Frontal cortex (tissue), 3 donors: ENCODE measurements at regions not wholly inside any gene's neighbourhood (a gene's known extent, or its start where the extent isn't known, plus 50 kb on each side); places are given as distances from the start of the nearest gene placed in this dataset.

Experiments used
- DNase-seq, 2 donors: peaks; one replicate each; pipeline ENCODE4 v3.0.0; 2012; ENCODE audit warnings: low spot score in 2 of 2
- FAIRE-seq: peaks from 2 replicates; lab custom pipeline; 2012; peaks lifted over from hg19 to GRCh38; lab: Jason Lieb, UNC
- donor health status: control.
- donor health status: control.
- donor health status: control.

DNA sequence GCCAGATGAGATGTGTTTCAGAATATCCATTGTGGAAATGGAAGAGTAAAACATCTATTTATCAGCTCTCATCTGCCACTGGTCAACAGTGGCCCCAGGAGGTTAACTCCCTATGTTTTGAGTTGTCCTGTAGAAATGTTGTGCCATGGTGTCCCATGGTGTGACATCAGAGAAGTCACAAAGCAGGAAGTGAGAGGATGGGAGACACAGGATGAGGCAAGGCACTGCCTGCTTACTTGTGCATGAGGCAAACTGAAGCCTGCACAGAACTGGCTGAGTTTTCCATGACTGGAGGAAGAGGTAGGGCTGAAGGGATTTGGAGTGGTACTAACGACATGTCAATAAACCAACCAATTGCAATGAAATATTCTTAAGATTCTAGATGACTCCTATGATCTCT, 131.5 kb upstream of the ZNF644 start:
- no peak for DNase-seq
- no peak for FAIRE-seq

DNA sequence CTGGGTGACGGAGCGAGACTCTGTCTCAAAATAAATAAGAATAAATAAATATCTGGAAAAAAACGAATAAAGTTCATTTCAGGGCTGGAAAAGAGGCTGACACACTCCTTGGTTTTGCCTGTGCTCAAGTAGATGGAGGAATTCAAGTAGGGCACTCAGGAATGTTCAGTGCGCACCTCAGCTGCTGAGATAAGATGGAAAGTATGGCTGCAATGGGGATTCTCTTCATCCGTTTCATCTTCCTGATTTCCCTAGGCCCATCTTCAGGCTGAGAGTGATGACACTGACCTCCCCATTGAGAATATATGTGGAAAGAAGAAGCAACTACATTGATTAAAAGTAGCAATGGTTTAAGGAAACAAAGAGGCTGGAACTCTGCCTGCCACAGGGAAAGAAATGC, 130.5 kb upstream of the ZNF644 start:
- FAIRE-seq (no peak), DNase-seq (no peak)

DNA sequence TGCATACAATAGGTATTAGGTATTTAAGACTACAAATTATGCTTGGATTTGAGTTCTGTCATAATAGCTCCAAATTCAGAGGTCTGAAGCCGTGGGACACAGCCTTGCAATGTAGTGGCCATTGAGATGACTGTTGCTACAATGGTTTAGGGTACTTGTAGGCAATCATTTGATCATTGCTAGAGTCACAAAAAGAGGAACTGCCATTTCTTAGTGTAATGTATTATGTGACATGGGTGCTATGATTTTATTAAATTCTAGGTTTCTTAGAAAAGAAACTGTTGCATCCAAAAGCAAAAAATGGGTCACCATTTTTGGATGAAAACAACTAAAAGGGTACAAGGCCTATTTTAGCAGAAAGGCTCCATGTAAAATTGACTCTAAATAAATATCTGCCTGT, 129.9 kb upstream of the ZNF644 start:
- DNase-seq (no peak), FAIRE-seq (no peak)

DNA sequence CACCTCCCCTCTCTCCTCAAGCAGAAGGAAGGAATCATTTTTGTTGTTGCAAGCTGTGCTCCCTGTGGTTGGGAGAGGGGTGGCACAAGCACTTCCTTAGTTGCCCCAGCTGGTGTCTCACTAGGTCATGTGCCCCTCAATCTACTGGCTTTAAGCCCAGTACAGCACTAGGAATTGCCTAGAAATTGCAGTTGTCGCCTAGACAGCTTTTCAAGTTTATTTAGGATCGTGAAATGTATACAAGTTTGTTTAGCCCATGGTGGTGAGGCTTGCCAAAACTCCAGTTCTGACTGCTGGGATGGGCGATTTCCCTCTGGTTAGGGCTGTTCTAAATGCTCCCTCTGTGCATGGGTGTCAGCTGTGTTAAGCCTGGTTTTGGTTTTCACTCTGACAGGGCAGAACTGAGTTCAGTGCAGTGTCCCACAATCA, 126.8 kb upstream of the ZNF644 start:
- no peak for FAIRE-seq
- no peak for DNase-seq

DNA sequence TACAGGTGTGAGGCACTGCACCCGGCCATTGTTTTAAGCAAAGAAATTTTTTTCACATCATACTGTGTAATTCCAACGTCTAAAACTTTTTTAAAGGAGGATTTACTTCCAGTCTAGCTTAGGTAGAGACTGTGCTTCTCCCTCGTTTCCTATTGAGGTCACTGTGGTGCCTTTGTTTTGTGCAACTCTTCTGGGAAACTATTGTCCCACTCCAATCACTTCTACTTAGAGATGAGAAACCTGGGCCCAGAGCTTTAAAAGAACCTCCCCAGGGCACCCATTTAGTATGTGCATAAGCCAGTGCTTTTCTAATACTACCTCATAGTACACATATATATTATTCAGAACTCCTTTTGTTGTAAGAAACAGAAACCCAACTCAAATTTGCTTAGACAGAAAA, 120.0 kb upstream of the ZNF644 start:
- FAIRE-seq (no peak), DNase-seq (no peak)

DNA sequence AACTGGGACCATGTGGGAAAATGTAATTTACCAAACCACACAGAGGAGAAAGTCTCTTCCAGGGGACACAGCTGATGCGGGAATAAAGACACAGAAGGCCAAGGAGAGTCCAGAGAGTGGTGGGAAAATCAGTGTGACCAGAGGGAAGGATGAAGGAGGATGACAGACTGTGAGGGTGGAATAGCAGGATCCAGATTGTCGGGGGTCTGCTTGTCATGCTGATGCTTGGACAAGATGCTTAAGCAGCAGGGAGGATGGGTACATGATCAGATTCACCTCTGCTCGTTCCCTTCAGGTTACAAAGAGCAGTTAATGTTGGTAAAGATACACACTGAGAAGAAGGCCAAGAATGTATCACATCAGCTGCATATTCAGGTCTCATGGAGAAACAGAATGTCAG, 117.1 kb upstream of the ZNF644 start:
- no peak for FAIRE-seq

DNA sequence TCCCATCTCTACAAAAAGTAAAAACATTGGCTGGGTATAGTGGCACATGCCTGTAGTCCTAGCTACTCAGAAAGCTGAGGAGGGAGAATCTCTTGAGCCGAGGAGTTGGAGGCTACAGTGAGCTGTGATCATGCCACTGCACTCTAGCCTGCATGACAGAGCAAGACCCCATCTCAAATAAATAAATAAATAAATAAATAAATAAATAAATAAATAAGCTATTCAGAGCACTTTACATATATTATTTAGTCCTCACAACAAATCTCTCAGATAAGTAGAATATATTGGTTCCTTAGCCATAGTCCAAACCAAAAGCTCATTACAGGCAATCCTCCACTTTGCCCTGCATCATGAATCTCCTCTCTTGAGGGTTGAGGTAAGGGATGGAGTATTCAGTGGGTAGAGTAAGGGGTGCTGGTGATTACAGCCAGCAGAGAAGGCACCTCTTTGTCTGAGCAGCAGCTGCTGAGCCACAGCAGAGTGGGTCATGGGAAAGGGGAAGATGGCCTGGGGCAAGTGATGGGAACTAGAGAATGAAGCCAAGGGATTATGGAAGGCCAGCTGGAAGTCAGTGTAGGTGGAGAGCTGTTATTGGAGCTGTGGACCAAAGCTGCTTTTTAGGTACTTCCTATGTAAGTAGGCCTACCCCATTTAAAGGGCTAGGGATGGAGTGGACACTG, 115.5 kb upstream of the ZNF644 start:
- FAIRE-seq: no peak
- DNase-seq: no peak

More for the DNA sequence above, 117.1 kb upstream of the ZNF644 start:
- DNase-seq: no peak

DNA sequence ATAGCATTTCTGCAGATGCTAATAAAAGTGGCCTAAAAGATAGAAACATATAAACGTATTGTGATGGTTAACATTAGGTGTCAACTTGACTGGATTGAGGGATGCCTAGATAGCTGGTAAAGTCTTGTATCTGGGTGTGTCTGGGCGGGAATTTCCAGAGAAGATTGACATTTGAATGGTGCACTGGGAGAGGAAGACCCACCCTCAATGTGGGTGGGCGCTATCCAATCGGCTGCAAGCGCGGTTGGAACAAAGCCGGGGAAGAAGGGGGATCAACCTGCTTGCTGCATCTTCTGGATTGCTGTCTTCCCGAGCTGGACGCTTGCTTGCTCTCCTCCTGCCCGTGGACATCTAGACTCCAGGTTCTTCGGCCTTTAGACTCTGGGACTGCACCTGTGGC, 114.0 kb upstream of the ZNF644 start:
- FAIRE-seq (no peak), DNase-seq (no peak)

DNA sequence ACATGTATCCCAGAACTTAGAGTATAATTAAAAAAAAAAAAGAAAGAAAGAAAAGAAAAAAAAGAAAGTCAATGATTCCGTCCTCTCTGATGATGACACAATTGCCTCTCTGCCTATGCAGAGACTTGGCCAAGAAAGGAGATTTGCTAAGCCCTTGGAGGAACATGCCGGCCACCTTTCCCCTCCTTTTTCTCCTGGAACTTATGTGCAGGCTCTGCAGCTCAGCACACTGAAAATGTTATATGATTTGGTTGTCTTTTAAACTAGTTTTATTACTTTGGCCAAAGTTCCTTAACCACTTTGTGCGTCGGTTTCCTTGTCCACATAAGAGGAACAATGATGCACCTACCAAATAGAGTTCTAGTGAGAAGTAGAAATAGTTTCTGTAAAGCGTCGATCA, 111.4 kb upstream of the ZNF644 start:
- FAIRE-seq (no peak), DNase-seq (no peak)

DNA sequence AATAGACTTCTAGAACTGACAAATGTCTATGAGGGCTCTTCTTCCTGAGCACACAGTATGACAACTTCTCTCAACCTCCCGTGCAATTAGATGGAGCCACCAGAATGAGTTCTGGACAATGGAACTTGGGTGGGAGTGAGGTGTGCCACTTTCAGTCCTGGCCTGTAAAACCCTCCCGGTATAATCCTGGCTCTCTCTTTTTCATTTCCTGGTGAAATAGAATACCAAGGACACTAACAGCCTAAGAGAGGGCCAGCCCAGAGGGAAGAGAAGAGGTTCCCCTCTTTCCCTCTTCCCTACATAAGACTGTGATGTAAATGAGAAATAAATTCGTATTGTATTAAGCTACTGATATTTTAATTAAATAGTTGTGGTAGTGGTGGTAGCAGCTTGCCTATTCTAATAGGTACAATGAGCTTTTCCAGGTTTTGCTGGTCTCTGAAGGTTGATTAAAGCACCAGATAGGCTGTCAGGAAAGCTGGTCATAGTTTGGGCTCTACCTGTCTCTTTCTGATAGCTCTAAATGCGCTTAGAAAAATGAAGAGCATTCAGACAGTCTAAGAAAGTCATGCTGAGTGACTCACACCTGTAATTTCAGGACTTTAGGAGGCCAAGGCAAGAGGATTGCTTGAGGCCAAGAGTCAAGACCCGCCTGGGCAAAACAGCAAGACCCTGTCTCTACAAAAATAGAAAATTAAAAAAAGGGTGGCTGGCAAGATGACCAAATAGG, 108.6 kb upstream of the ZNF644 start:
- FAIRE-seq: no peak
- no peak for DNase-seq

DNA sequence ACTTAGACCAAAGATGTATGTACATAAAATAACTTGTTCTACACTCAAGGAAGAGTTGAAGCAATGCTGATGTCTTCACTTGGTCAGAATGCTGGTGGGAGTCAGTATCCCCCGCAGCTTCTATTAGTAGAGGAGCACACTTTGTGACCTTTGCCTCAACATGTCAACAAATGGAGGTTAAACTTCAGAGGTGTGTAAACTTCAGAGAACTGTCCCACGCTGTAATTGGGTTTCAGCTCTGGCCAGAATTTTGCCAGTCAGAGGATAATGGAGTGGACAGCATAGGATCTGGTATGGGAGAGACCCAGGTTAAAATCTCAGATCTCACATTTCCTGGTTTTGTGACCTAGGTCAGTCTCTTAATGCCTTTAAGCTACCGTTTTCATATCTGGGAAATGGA, 107.6 kb upstream of the ZNF644 start:
- FAIRE-seq: no peak
- DNase-seq: no peak

DNA sequence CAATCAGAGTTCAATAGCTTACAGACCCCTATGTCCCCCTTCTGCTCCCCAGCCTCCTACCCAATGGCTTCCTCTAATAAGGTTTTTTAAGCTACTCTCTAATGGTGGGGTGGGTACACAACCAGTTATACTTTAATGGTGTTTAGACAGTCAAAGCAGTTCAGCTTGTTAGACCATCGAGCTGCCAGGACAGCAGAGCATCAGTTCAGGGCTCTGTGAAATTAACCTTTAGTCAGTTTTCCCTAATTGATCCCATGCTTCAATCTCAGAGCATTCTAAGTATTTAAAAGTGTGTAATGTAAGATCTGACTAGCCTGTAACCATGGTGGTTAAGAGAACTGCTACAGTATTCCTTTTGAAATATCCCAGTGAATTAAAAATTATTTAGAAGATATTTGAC, 107.2 kb upstream of the ZNF644 start:
- no peak for FAIRE-seq
- DNase-seq: no peak

DNA sequence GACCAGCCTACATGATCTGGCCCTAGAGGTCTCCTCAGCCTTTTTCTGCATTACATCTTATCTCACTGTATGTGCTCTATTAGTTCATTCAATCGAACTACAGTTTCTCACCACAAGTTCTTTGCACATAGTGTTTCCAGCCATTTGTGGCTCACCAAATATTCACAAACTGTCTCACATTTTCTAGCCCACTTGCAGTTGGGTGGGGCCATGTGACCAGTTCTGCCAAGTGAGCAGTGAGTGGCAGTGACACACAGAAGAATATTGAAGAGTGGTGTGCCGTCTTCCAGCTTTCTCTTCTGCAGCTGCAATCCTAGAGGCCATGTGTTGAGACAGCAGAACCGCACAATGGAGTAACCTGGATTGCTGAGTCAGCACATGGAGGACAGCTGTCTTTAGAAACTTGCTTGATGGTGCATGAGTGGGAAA, 103.2 kb upstream of the ZNF644 start:
- DNase-seq (no peak), FAIRE-seq (no peak)

DNA sequence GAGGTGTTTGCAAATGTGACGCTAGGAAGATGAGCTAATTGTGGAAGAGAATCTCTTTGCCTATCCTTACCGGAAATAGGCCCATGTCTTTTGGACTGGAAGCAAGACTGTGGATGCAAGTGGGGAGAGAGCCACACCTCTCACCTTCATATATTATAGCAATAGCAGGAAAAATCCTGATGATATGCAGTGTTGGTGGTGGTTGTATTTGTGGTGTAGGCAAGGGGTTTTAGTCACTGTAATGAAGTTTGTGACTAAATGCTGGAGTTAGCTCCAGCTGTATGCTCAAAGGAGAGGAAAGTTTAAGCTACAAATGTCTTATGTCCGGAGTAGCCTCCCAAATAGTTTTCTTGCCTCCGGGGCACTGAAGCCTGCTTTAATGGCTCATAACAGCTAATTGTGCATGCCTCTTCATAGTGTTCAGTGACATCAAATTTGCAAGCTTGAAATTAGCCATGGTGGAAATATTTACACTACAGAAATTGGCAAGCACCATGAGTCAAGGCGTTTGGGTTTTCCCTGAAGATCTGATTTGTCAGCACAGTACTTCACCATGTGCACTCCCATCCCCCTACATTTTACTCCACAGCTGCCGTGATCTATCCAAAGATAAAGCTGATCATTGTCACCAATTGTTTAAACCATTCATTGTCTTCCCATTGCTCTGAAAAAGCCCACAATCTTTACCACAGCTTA, 102.6 kb upstream of the ZNF644 start:
- no peak for DNase-seq
- FAIRE-seq: no peak

DNA sequence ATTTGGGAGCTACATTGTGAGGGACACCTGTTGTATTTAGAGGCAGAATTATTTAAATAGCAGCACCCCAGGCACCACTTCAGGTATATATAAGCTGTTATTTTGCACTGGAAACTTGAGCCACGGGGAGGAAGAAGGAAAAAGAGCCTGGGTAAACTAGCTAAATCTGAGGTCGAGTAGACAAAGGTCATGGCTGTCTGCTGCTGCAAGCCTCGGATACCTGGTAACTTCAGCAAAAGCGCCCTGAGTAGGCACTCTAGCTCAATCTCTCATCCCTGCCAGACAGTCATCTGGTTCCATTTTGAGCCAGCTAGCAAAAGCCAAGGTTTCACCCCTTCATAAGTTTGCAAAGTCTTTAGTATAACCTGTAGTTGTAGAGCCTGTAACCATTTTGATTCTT, 101.9 kb upstream of the ZNF644 start:
- DNase-seq: no peak
- FAIRE-seq: no peak

DNA sequence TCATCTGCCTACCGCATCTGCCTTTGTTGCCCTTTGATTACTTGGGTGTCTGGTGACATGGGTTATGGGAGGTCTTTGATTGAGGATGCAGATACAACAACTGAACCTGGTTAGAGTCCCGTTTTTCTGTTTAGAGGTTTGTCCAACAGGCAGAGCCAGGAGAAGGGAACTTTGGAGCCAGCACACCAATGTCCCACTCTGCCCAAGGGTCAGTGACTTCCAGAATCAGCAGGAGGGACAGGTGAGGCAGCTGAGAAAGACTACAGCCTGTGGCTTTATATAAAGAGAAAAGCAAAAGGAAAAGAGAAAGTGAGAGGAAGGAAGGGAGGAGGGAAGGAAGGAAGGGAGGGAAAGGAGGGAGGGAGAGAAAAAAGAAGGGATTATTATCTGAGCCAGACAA, 101.5 kb upstream of the ZNF644 start:
- no peak for FAIRE-seq
- DNase-seq: no peak

DNA sequence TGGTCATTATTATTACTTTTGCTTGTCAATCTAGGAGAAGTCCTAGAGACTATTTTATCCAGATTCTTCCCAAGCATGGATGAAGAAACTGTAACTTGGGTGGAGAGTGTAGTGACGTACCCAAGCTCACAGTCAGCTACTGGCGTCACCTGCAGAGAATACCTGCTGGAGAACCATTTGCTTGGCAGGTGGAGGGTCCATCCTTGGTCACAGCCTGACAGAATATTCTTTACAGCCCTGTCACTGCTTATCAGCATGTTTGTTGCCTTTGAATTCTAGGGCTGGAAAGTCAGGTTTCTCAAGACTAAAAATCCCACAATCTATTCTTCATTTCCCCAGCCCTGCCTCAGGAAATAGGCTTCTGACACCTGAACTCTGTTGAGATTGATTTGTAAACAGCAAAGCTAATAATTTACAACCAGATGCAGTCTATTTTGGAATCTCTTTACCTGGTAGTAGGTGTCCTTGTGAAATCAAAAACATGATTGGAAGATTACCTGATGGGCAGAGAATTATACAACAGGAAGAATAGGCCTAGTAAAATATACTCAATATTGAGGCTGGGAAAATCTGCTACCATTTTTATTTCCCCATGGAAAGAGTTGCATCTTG, 100.4 kb upstream of the ZNF644 start:
- DNase-seq (no peak), FAIRE-seq (no peak)

DNA sequence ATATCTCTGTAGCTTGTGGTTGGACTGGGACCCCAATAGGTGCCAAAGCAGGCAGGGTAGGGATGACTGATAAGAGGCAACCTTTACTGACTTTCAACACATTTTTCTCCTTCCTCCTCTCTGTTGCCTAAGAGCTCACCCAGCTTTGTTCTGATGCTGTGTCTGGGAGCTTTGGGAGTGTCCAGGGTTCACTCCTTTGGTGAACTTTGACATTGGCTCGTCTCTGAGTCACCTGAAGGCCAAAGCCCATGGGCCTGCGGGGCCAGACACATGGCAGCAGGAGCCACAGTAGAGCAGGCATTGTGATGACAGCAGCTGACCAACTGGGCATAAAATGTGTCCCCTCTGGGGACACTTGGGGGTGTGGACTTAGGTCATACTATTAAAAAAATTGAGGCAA, 99.5 kb upstream of the ZNF644 start:
- DNase-seq (no peak), FAIRE-seq (no peak)

DNA sequence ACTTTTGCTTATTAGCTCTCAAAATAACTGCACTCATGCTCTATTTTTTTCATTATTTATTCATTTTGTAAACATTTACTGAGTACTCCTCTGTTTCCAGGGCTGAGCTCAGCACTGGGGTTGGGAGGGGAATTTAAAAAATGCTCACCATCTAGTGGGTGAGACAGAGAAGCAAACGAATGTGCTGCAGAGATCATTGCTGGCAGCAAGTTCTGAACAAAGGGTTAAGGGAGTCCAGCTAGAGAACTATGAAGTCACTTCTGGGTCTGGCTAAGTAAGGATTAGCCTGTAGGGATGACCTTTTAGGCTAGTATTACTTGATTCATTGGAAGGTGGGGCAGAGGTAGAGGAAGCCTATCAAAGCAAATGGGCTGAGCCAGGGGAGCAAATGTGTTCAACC, 99.1 kb upstream of the ZNF644 start:
- FAIRE-seq: no peak
- DNase-seq: no peak

DNA sequence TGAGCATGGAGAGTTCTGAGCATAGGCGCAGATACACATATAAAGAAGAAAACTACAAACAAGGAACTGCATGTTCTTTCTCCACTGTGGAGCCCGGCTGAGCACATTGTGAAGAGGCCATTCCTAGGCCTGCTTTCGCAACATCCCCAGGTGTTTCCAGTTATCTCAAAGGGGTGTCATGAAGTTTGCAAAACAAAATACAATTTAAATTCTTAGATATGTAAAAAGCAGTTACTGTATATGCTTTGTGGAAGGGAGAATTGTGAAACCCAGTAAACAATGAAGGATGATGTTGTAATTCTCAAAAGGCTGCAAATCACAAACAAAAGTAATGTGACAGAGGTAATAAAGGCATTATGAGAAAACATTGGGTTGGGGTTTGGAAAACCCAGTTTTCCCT, 98.6 kb upstream of the ZNF644 start:
- no peak for DNase-seq
- FAIRE-seq: no peak

DNA sequence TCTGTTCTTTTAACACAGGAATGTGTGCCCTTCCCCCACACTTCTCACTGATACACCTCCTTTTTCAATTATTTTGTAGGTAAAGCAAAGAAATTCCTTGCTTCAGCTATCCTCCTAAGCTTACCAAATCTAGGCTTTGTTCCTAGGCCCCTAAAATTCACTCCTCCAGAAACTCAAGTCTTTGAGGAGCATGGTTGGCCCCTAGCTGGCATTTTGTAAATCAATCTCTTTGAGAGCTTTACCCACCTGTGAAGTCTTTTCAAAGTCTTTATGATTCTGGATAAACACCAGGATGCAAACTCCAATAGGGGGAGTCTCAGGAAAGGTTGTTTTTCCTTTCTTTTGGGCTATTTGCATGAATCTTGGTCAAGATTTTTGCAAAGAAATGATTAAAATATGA, 82.9 kb upstream of the ZNF644 start:
- DNase-seq: no peak
- FAIRE-seq: no peak
